Liver (tissue), 8 donors: ENCODE measurements at regions not wholly inside any gene's neighbourhood (a gene's known extent, or its start where the extent isn't known, plus 50 kb on each side); places are given as distances from the start of the nearest gene placed in this dataset.

Experiments used
- DNase-seq: peaks from one replicate; pipeline ENCODE4 v3.0.0-alpha.2; 2017; ENCODE audit warnings: low spot score
- H3K27ac ChIP-seq, 2 donors: one replicate each; pipeline ENCODE4 v1.7.0; 2013; ENCODE audit warnings: inconsistent platforms in 2 of 2, low read length in 2 of 2, control low read depth in 1 of 2, low read depth in 1 of 2, mild to moderate bottlenecking in 1 of 2
- H3K27me3 ChIP-seq, 4 donors: one replicate each; pipeline versions ENCODE4 v1.6.1 to v1.7.0; 2013; ENCODE audit warnings: low read length in 3 of 4, inconsistent platforms in 1 of 4, mild to moderate bottlenecking in 1 of 4, moderate library complexity in 1 of 4; ENCODE audit not compliant: control insufficient read depth in 4 of 4, insufficient read depth in 4 of 4
- H3K36me3 ChIP-seq, 4 donors: one replicate each; pipeline versions ENCODE4 v1.6.1 to v1.7.0; 2013; ENCODE audit warnings: low read length in 3 of 4, mild to moderate bottlenecking in 3 of 4, low read depth in 1 of 4, moderate library complexity in 1 of 4; ENCODE audit not compliant: control insufficient read depth in 4 of 4, insufficient read depth in 3 of 4
- H3K4me1 ChIP-seq, 4 donors: one replicate each; pipeline versions ENCODE4 v1.6.1 to v1.7.0; 2013; ENCODE audit warnings: low read length in 3 of 4, mild to moderate bottlenecking in 3 of 4, moderate library complexity in 1 of 4; ENCODE audit not compliant: control insufficient read depth in 4 of 4, insufficient read depth in 4 of 4
- H3K4me3 ChIP-seq, 3 donors: one replicate each; pipeline versions ENCODE4 v1.6.1 to v1.7.0; 2013; ENCODE audit warnings: low read length in 3 of 3, control low read depth in 1 of 3, low read depth in 1 of 3, mild to moderate bottlenecking in 1 of 3
- H3K9ac ChIP-seq, 2 donors: one replicate each; pipeline ENCODE4 v1.7.0; 2013; ENCODE audit warnings: low read length in 2 of 2, mild to moderate bottlenecking in 2 of 2, moderate library complexity in 2 of 2, control low read depth in 1 of 2, low read depth in 1 of 2
- H3K9me3 ChIP-seq, 4 donors: one replicate each; pipeline versions ENCODE4 v1.6.1 to v1.7.0; 2013; ENCODE audit warnings: low read length in 3 of 4; ENCODE audit not compliant: control insufficient read depth in 4 of 4
- ATF3 ChIP-seq: IDR thresholded peaks from 2 replicates; pipeline ENCODE4 v1.6.1; 2016; ENCODE audit warnings: antibody characterized with exemption
- CTCF ChIP-seq: fragments of 150-350 bp; IDR thresholded peaks from 2 replicates; pipeline ENCODE4 v1.5.1; 2017; ENCODE audit warnings: improper control_type of control experiment, low read depth, low read length; ENCODE audit not compliant: missing input control
- EGR1 ChIP-seq, 2 donors: IDR thresholded peaks; 2 replicates each; pipeline ENCODE4 v1.6.1; 2016 to 2018; ENCODE audit warnings: antibody characterized with exemption in 2 of 2, low read depth in 2 of 2
- FOXA1 ChIP-seq: IDR thresholded peaks from 2 replicates; pipeline ENCODE4 v1.6.1; 2016; ENCODE audit warnings: antibody characterized with exemption
- FOXA2 ChIP-seq: IDR thresholded peaks from 2 replicates; pipeline ENCODE4 v1.6.1; 2016; ENCODE audit warnings: antibody characterized with exemption
- GABPA ChIP-seq, 2 donors: IDR thresholded peaks in 1 of 2; conservative IDR thresholded peaks in 1 of 2; 2 replicates each; pipeline ENCODE4 v1.6.1; 2016; ENCODE audit warnings: antibody characterized with exemption in 2 of 2, mild to moderate bottlenecking in 1 of 2, moderate library complexity in 1 of 2
- HNF4A ChIP-seq, 2 donors: conservative IDR thresholded peaks; 2 replicates each; pipeline ENCODE4 v1.6.1; 2016; ENCODE audit warnings: antibody characterized with exemption in 2 of 2, mild to moderate bottlenecking in 2 of 2
- HNF4G ChIP-seq: IDR thresholded peaks from 2 replicates; pipeline ENCODE4 v1.6.1; 2016; ENCODE audit warnings: antibody characterized with exemption
- JUND ChIP-seq, 2 donors: IDR thresholded peaks; 2 replicates each; pipeline ENCODE4 v1.6.1; 2016; ENCODE audit warnings: antibody characterized with exemption in 2 of 2
- MAX ChIP-seq: IDR thresholded peaks from 2 replicates; pipeline ENCODE4 v1.6.1; 2016; ENCODE audit warnings: antibody characterized with exemption
- NR2F2 ChIP-seq: IDR thresholded peaks from 2 replicates; pipeline ENCODE4 v1.6.1; 2016; ENCODE audit warnings: antibody characterized with exemption
- RAD21 ChIP-seq, 2 donors: IDR thresholded peaks; 2 replicates each; pipeline ENCODE4 v1.6.1; 2016; ENCODE audit warnings: antibody characterized with exemption in 2 of 2, mild to moderate bottlenecking in 2 of 2
- REST ChIP-seq: IDR thresholded peaks from 2 replicates; pipeline ENCODE4 v1.6.1; 2016; ENCODE audit warnings: antibody characterized with exemption, mild to moderate bottlenecking
- RXRA ChIP-seq, 2 donors: IDR thresholded peaks; 2 replicates each; pipeline ENCODE4 v1.6.1; 2017 to 2018; ENCODE audit warnings: antibody characterized with exemption in 2 of 2, mild to moderate bottlenecking in 1 of 2
- TAF1 ChIP-seq: conservative IDR thresholded peaks from 2 replicates; pipeline ENCODE4 v1.6.1; 2016; ENCODE audit warnings: antibody characterized with exemption, mild to moderate bottlenecking
- YY1 ChIP-seq: IDR thresholded peaks from 2 replicates; pipeline ENCODE4 v1.6.1; 2016; ENCODE audit warnings: antibody characterized with exemption, mild to moderate bottlenecking
- ZBTB33 ChIP-seq: IDR thresholded peaks from 2 replicates; pipeline ENCODE4 v1.6.1; 2016; ENCODE audit warnings: antibody characterized with exemption
- WGBS: extraction: QIAGEN DNeasy Blood & Tissue Kit; methylation state at CpG from one replicate; pipeline ENCODE4 v1.1.7; 2013; 5-methylcytosine and 5-hydroxymethylcytosine counted together
- donor health status: healthy.
- donor health status: healthy.
- donor health status: healthy.
- donor health status: healthy.
- donor health status: healthy.

GRCh38 chr1:78375996-78376395 lies 114.8 kb upstream of the PTGFR start:
- Histone ChIP-seq H3K4me3 (no peak overlapping the region), H3K27ac (no peak overlapping the region), H3K4me1 (no peaks in the 10 kb centered on the region), H3K27me3 (no peaks in the 10 kb centered on the region), H3K9me3 (no peaks in the 10 kb centered on the region), H3K36me3 (no peaks in the 10 kb centered on the region), H3K9ac (no peak overlapping the region)
- 90% methylated on average over 3 of the region's 3 CpGs for WGBS
- no peak for TF ChIP-seq HNF4A (conservative IDR thresholded peaks at IDR 0.05)
- no peak for TF ChIP-seq NR2F2
- TF ChIP-seq ATF3, result no peak
- TF ChIP-seq REST, result no peak
- TF ChIP-seq GABPA (IDR thresholded peaks at IDR 0.05 in 1 of 2, conservative IDR thresholded peaks at IDR 0.05 in 1 of 2), result no peak
- no peak for TF ChIP-seq ZBTB33
- no peak for TF ChIP-seq FOXA1
- no peak for TF ChIP-seq RAD21 (IDR thresholded peaks at IDR 0.05)
- no peak for TF ChIP-seq MAX
- no peak for TF ChIP-seq RXRA (IDR thresholded peaks at IDR 0.05)
- no peak for TF ChIP-seq HNF4G
- no peak for TF ChIP-seq TAF1
- TF ChIP-seq EGR1 (IDR thresholded peaks at IDR 0.05; ENCODE audit: low read depth in 2 of 2), result no peak
- no peak for TF ChIP-seq YY1
- no peak for TF ChIP-seq CTCF
- no peak for TF ChIP-seq FOXA2
- DNase-seq, result no peak

- H3K9me3 ChIP-seq, result no peaks in the 10 kb centered on the region
- no peaks in the 10 kb centered on the region for H3K27me3 ChIP-seq
- H3K4me1 ChIP-seq, result no peaks in the 10 kb centered on the region
- no peak overlapping the region for H3K9ac ChIP-seq
- H3K36me3 ChIP-seq, result no peaks in the 10 kb centered on the region
- H3K4me3 ChIP-seq, result no peak overlapping the region
- H3K27ac ChIP-seq, result no peak overlapping the region
- DNase-seq, result no peak
- TF ChIP-seq EGR1 (IDR thresholded peaks at IDR 0.05; ENCODE audit: low read depth in 2 of 2), result no peak
- TF ChIP-seq MAX, result no peak
- TF ChIP-seq GABPA (IDR thresholded peaks at IDR 0.05 in 1 of 2, conservative IDR thresholded peaks at IDR 0.05 in 1 of 2), result no peak
- TF ChIP-seq JUND (IDR thresholded peaks at IDR 0.05), result no peak
- no peak for TF ChIP-seq FOXA2
- TF ChIP-seq HNF4A (conservative IDR thresholded peaks at IDR 0.05), result no peak
- TF ChIP-seq FOXA1, result no peak
- TF ChIP-seq CTCF, result no peak
- TF ChIP-seq REST, result no peak
- no peak for TF ChIP-seq HNF4G
- no peak for TF ChIP-seq NR2F2
These were observed 113.3 kb upstream of the PTGFR start for GRCh38 chr1:78377356-78377928.
